Progenitor cell of endocrine pancreas (in vitro differentiated cells): ENCODE measurements at regions not wholly inside any gene's neighbourhood (a gene's known extent, or its start where the extent isn't known, plus 50 kb on each side); places are given as distances from the start of the nearest gene placed in this dataset.
"Not testable (repeated sequence)": the region's sequence is repeated elsewhere in the genome, so short reads cannot be mapped to it uniquely, and the experiment has no call there.

ENCODE experiments used
- DNase-seq: peaks from one replicate; pipeline ENCODE4 v3.0.0; 2021; ENCODE audit warnings: low spot score; ENCODE audit not compliant: unreplicated experiment
- H3K27ac Mint-ChIP-seq: 2 replicates; pipeline ENCODE4 v1.8.0; 2021; ENCODE audit warnings: mild to moderate bottlenecking, moderate library complexity, mixed read lengths
- H3K27me3 Mint-ChIP-seq: 2 replicates; pipeline ENCODE4 v1.8.0; 2021; ENCODE audit warnings: mixed read lengths
- H3K36me3 Mint-ChIP-seq: 2 replicates; pipeline ENCODE4 v1.8.0; 2022; ENCODE audit warnings: mixed read lengths; ENCODE audit not compliant: insufficient read depth
- H3K4me1 Mint-ChIP-seq: 2 replicates; pipeline ENCODE4 v1.8.0; 2021; ENCODE audit warnings: low read depth, mixed read lengths
- H3K4me3 Mint-ChIP-seq: 2 replicates; pipeline ENCODE4 v1.8.0; 2021; ENCODE audit warnings: low read depth, mild to moderate bottlenecking, moderate library complexity, mixed read lengths
- H3K9me3 Mint-ChIP-seq: 2 replicates; pipeline ENCODE4 v1.8.0; 2021; ENCODE audit warnings: low read depth, mixed read lengths
- TF ChIP-seq, protein P1 (sequence below): fragments of 200-600 bp; sonication (generic); IDR thresholded peaks from one replicate; pipeline ENCODE4 v1.5.0; 2021; ENCODE audit warnings: antibody characterized with exemption, mild to moderate bottlenecking; ENCODE audit not compliant: unreplicated experiment

GRCh38 chr5:60538955-60539866 is 160.8 kb downstream of the DEPDC1B start:
- TF ChIP-seq, protein P1, sequence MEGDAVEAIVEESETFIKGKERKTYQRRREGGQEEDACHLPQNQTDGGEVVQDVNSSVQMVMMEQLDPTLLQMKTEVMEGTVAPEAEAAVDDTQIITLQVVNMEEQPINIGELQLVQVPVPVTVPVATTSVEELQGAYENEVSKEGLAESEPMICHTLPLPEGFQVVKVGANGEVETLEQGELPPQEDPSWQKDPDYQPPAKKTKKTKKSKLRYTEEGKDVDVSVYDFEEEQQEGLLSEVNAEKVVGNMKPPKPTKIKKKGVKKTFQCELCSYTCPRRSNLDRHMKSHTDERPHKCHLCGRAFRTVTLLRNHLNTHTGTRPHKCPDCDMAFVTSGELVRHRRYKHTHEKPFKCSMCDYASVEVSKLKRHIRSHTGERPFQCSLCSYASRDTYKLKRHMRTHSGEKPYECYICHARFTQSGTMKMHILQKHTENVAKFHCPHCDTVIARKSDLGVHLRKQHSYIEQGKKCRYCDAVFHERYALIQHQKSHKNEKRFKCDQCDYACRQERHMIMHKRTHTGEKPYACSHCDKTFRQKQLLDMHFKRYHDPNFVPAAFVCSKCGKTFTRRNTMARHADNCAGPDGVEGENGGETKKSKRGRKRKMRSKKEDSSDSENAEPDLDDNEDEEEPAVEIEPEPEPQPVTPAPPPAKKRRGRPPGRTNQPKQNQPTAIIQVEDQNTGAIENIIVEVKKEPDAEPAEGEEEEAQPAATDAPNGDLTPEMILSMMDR = no peak

DNA sequence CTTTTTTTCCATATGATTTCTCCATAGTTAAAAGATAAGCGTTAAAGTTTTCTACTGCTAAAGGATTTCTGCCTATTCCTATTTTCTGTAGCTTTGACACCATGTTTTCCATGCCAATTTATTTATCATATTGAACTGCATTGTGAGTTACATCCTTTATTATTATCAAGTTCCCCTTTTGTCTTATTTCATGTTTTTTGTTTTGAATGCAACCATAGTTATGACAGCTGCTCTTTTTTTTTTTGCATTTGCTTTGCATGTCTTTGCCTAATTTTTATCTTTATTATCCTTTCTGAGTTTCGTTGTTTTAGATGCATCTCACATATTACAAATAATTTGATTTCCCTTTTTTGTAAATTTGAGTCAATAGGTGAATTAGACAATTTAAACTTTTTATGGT is 161.5 kb downstream of the DEPDC1B start:
- Mint-ChIP-seq H3K27ac (no peak overlapping the region), H3K4me1 (peaks cover 3% of the 10 kb centered on the region), H3K9me3 (no peaks in the 10 kb centered on the region), H3K4me3 (no peak overlapping the region), H3K36me3 (no peaks in the 10 kb centered on the region), H3K27me3 (no peaks in the 10 kb centered on the region)
- TF ChIP-seq, protein P1 = no peak
- DNase-seq = no peak

More at GRCh38 chr5:60538955-60539866, 160.8 kb downstream of the DEPDC1B start:
- DNase-seq = no peak
- H3K4me3 Mint-ChIP-seq = no peak overlapping the region
- H3K4me1 Mint-ChIP-seq = peaks cover 3% of the 10 kb centered on the region
- no peaks in the 10 kb centered on the region for H3K9me3 Mint-ChIP-seq
- H3K36me3 Mint-ChIP-seq = no peaks in the 10 kb centered on the region
- no peak overlapping the region for H3K27ac Mint-ChIP-seq
- no peaks in the 10 kb centered on the region for H3K27me3 Mint-ChIP-seq

DNA sequence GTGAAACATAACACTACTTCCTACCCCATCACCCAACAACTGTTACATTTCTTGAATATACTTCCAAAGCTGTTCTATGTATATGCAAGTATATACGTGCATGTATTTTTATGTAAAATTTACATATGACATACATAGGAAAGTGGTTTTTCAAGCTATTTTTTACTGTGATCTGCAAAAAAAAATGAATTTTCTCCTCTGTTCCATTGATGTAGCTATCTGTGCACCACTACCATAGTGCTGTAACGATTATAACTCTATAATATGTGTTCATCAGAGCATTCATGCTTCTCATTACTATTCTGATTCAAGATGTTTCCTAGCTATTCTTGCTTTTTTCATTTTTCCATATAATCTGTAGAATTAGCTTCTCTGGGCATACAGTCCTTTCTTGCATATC is 164.0 kb downstream of the DEPDC1B start:
- no peak for DNase-seq
- Mint-ChIP-seq H3K9me3 (no peaks in the 10 kb centered on the region), H3K27me3 (no peaks in the 10 kb centered on the region), H3K36me3 (no peaks in the 10 kb centered on the region), H3K4me1 (peaks cover 1% of the 10 kb centered on the region), H3K27ac (no peak overlapping the region), H3K4me3 (no peak overlapping the region)
- TF ChIP-seq, protein P1 = no peak

DNA sequence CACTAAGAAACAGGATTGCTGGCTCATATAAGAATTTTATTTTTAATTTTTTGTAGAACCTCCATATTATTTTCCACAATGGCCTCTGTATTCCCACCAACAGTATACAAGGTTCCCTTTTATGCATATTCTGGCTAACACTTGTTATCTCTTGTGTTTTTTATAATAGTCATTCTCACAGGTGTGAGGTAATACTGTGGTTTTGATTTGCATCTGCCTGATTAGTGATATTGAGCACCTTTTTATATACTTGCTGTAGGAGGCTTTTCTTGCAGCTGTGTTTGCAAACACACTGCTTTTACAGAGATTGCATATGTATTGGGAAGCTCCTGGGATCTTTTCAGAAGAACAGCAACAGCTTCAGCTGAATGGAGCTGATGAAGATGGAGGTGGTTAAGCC is 164.8 kb downstream of the DEPDC1B start:
- TF ChIP-seq, protein P1 = no peak
- DNase-seq = no peak
- no peaks in the 10 kb centered on the region for H3K27me3 Mint-ChIP-seq
- no peaks in the 10 kb centered on the region for H3K9me3 Mint-ChIP-seq
- peaks cover 1% of the 10 kb centered on the region for H3K4me1 Mint-ChIP-seq
- no peaks in the 10 kb centered on the region for H3K36me3 Mint-ChIP-seq
- no peak overlapping the region for H3K27ac Mint-ChIP-seq
- no peak overlapping the region for H3K4me3 Mint-ChIP-seq

- TF ChIP-seq, protein P1 = no peak
- peaks cover 1% of the 10 kb centered on the region for H3K4me1 Mint-ChIP-seq
- no peaks in the 10 kb centered on the region for H3K27me3 Mint-ChIP-seq
- no peaks in the 10 kb centered on the region for H3K9me3 Mint-ChIP-seq
- H3K36me3 Mint-ChIP-seq = no peaks in the 10 kb centered on the region
- no peak overlapping the region for H3K27ac Mint-ChIP-seq
- no peak for DNase-seq
- H3K4me3 Mint-ChIP-seq = no peak overlapping the region
These were observed 166.2 kb downstream of the DEPDC1B start for GRCh38 chr5:60533789-60534188.

DNA sequence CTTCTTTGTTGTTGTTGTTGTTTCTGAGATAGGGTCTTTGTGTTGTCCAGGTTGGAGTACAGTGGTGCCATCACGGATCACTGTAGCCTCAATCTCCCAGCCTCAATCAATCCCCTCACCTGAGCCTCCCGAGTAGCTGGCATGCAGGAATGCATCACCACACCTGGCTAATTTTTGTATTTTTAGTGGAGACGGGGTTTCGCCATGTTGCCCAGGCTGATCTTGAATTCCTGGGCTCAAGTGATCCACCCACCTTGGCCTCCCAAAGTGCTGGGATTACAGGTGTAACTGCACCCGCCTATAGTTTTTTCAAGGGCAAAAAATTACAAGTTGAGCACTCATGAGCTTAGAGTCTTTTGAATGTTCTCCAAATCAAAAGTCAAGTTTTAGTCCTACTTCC is 167.2 kb downstream of the DEPDC1B start:
- H3K36me3 Mint-ChIP-seq, H3K27me3 Mint-ChIP-seq, H3K9me3 Mint-ChIP-seq, H3K27ac Mint-ChIP-seq, H3K4me3 Mint-ChIP-seq, DNase-seq, H3K4me1 Mint-ChIP-seq: not testable (repeated sequence)

GRCh38 chr5:60530144-60530848 is 169.7 kb downstream of the DEPDC1B start:
- H3K36me3 Mint-ChIP-seq, DNase-seq, H3K27ac Mint-ChIP-seq, H3K4me1 Mint-ChIP-seq, H3K4me3 Mint-ChIP-seq, H3K27me3 Mint-ChIP-seq, H3K9me3 Mint-ChIP-seq: not testable (repeated sequence)
